Naive thymus-derived CD4-positive, alpha-beta T cell (primary cell): ENCODE measurements at regions not wholly inside any gene's neighbourhood (a gene's known extent, or its start where the extent isn't known, plus 50 kb on each side); places are given as distances from the start of the nearest gene placed in this dataset.
A peak's percentile ranks its signal among the peaks of the same experiment; 100 is the strongest.
"Not testable (repeated sequence)": the region's sequence is repeated elsewhere in the genome, so short reads cannot be mapped to it uniquely, and the experiment has no call there.

Experiments used
- ATAC-seq: fragments of 150-1000 bp; cut with Tn5 transposase; 2 replicates; pipeline ENCODE4 v1.10.0; 2021; ENCODE audit warnings: mild to moderate bottlenecking, moderate library complexity
- CTCF ChIA-PET: fragments of 350-600 bp; sonication (Branson Sonifier 250); formaldehyde crosslinking; loops from one replicate; lab custom pipeline; 2021; ENCODE audit warnings: antibody characterized with exemption; lab: Charles Lee
- POLR2A ChIA-PET: fragments of 350-600 bp; sonication (Branson Sonifier 250); formaldehyde crosslinking; loops from one replicate; lab custom pipeline; 2021; ENCODE audit warnings: antibody characterized with exemption, inconsistent platforms; lab: Charles Lee
- DNase-seq, 9 donors: peaks; one replicate each; pipeline versions ENCODE4 v3.0.0 to v3.0.0-alpha.2; 2020 to 2022; ENCODE audit warnings: mixed read lengths in 1 of 9
- H3K27ac ChIP-seq: one replicate; pipeline ENCODE4 v1.7.0; 2013; ENCODE audit warnings: mild to moderate bottlenecking, low read depth, low read length, moderate library complexity
- H3K27me3 ChIP-seq, 2 donors: one replicate each; pipeline ENCODE4 v1.7.0; 2013; ENCODE audit warnings: low read length in 2 of 2, mild to moderate bottlenecking in 2 of 2, moderate library complexity in 2 of 2; ENCODE audit not compliant: control insufficient read depth in 2 of 2, insufficient read depth in 2 of 2
- H3K36me3 ChIP-seq, 3 experiments: 1 replicate in 2 of 3; 2 replicates in 1 of 3; pipeline ENCODE4 v1.7.0; 2013; ENCODE audit warnings: low read length in 3 of 3, mild to moderate bottlenecking in 3 of 3, moderate library complexity in 1 of 3; ENCODE audit not compliant: insufficient read depth in 3 of 3, control insufficient read depth in 2 of 3
- H3K4me1 ChIP-seq, 2 donors: one replicate each; pipeline ENCODE4 v1.7.0; 2013; ENCODE audit warnings: low read length in 2 of 2, mild to moderate bottlenecking in 2 of 2, moderate library complexity in 1 of 2; ENCODE audit not compliant: control insufficient read depth in 2 of 2, insufficient read depth in 2 of 2
- H3K4me3 ChIP-seq: 2 replicates; pipeline ENCODE4 v1.7.0; 2013; ENCODE audit warnings: mild to moderate bottlenecking, low read length
- H3K9me3 ChIP-seq, 3 experiments: 1 replicate in 2 of 3; 2 replicates in 1 of 3; pipeline ENCODE4 v1.7.0; 2013; ENCODE audit warnings: low read length in 3 of 3; ENCODE audit not compliant: control insufficient read depth in 2 of 3
- H3K27ac Mint-ChIP-seq, 9 donors: one replicate each; pipeline ENCODE4 v1.8.0; 2020 to 2022; ENCODE audit warnings: mixed read lengths in 9 of 9, mild to moderate bottlenecking in 8 of 9, moderate library complexity in 5 of 9, inconsistent platforms in 2 of 9
- H3K27me3 Mint-ChIP-seq, 5 donors: one replicate each; pipeline ENCODE4 v1.8.0; 2021 to 2022; ENCODE audit warnings: mixed read lengths in 5 of 5, mild to moderate bottlenecking in 1 of 5
- H3K36me3 Mint-ChIP-seq, 5 donors: one replicate each; pipeline ENCODE4 v1.8.0; 2020 to 2022; ENCODE audit warnings: mixed read lengths in 5 of 5, mild to moderate bottlenecking in 3 of 5, inconsistent platforms in 1 of 5
- H3K4me1 Mint-ChIP-seq, 7 donors: one replicate each; pipeline ENCODE4 v1.8.0; 2020 to 2022; ENCODE audit warnings: mixed read lengths in 7 of 7, mild to moderate bottlenecking in 3 of 7, inconsistent platforms in 1 of 7
- H3K4me3 Mint-ChIP-seq, 10 donors: one replicate each; pipeline ENCODE4 v1.8.0; 2020 to 2022; ENCODE audit warnings: mild to moderate bottlenecking in 10 of 10, mixed read lengths in 10 of 10, moderate library complexity in 6 of 10, inconsistent platforms in 2 of 10
- H3K9me3 Mint-ChIP-seq, 11 donors: one replicate each; pipeline ENCODE4 v1.8.0; 2020 to 2022; ENCODE audit warnings: mixed read lengths in 11 of 11, mild to moderate bottlenecking in 4 of 11, inconsistent platforms in 1 of 11, moderate library complexity in 1 of 11
- intact Hi-C, 2 donors: fragments of 100-400 bp; cut with micrococcal nuclease; formaldehyde crosslinking; loops; one replicate each; pipeline ENCODE4 v1.15.1; 2023

DNA sequence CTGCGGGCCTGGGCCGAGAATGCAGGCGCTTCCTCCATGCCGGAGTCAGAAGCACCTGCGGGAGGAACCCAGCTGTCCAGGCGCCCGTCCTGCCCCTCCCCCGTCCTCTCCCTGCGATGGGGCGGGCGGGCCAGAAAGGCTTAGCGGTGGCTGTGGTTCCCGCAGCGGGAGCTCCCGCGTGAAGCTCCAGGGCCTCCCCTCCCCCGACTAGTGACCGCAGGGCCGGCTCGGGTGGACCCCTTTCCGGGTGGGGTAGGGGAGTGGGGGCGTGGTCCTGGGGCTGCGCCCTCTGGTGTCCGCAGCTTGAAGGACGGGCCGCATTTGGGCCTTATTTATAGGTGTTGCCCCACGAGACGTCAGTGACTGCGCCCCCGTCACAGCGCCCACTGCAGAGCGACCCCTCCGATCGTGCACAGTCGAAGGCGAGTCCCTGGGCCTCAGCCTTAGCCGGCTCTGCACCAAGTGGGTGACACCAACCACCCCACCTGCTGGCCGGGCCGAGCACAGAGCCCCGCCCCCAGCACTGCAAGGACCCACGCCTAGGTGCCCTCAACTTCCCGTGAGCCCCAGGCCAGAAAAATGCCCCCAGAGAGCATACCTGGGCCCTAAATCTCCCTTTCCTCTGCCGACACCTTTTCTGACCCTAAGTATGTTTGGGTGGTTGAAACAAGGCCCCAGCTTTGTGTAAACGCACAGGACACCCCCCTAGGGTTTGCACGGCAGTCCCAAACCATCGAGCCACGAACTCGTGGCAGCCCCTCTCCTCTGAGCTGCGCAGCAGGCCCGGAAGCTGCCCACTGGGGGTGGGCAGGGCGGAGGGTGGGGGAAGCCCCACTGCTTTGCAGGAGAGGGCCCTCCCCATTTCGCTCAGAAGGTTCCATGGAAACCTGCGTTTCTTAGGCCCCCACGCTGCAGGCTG lies 252.4 kb downstream of the ANKRD30B start:
- ATAC-seq, H3K4me1 ChIP-seq, CTCF ChIA-PET, H3K27me3 ChIP-seq, POLR2A ChIA-PET, H3K27ac ChIP-seq, H3K27ac Mint-ChIP-seq, H3K27me3 Mint-ChIP-seq, H3K9me3 Mint-ChIP-seq, H3K9me3 ChIP-seq, H3K4me1 Mint-ChIP-seq, H3K36me3 ChIP-seq, intact Hi-C loops, H3K4me3 ChIP-seq, H3K36me3 Mint-ChIP-seq, DNase-seq: not testable (repeated sequence)
- H3K4me3 Mint-ChIP-seq = peak overlapping the region in 1 of 10 donors; percentile 19

DNA sequence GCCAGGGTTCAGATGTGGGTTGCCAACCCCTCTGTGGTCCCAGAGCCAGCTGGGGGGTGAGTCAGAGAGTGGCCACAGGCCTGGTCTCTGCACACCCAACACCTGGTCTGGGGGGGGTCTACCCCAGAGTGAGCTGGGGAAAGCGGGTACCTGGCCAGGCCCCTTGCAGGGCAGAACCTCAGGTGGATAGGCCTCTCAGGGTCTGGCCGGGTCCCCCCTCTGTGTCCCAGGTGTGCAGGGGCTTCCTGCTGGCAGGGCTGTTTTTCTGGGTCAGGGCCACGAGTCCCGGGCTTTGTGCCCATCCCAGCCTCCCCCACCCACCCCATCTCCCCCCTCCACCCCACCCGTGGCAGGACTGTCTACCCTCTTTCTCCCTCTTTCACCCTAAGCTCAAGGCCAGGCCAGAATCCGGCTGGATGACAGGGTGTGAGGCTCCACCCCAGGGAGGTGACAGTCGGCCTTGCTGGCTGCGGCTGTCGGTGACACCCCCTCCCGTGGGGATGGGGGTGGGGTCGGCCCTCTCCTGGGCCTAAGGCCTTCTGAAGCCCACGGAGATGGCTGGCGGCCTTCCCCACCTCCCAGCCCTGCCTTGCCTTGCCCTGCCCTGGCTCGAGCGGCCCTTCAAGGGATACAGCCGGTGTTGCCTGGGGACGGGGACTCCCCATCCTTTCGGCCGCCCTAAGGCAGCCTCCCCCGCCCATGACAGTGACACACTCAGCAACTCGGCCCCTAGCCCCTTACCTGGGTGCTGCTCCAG lies 253.2 kb downstream of the ANKRD30B start:
- H3K9me3 Mint-ChIP-seq, H3K36me3 ChIP-seq, H3K27ac Mint-ChIP-seq, H3K4me3 Mint-ChIP-seq, DNase-seq, H3K27me3 ChIP-seq, H3K27ac ChIP-seq, intact Hi-C loops, CTCF ChIA-PET, H3K4me1 Mint-ChIP-seq, H3K4me1 ChIP-seq, POLR2A ChIA-PET, ATAC-seq, H3K27me3 Mint-ChIP-seq, H3K36me3 Mint-ChIP-seq, H3K4me3 ChIP-seq, H3K9me3 ChIP-seq: not testable (repeated sequence)

DNA sequence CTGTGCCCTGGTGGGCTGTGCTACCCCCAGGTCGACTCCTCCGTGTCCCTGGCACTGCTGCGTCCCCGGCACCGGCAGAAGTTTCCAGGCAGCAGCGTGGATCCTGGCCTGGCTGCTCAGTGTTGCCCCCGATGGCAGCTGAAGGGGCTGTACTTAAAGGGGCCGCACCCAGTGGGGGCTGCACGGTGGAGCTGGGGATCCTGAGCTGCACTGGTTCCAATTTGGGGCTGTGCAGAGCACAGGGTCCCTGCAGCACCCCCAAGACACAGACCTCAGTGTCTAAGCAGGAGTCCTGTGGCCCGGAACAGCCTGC lies 253.8 kb downstream of the ANKRD30B start:
- H3K27me3 ChIP-seq, H3K4me1 ChIP-seq, H3K36me3 ChIP-seq, DNase-seq, H3K9me3 ChIP-seq, H3K9me3 Mint-ChIP-seq, ATAC-seq, H3K4me3 Mint-ChIP-seq, H3K36me3 Mint-ChIP-seq, H3K27me3 Mint-ChIP-seq, POLR2A ChIA-PET, H3K27ac Mint-ChIP-seq, H3K4me1 Mint-ChIP-seq, CTCF ChIA-PET, intact Hi-C loops, H3K4me3 ChIP-seq, H3K27ac ChIP-seq: not testable (repeated sequence)

DNA sequence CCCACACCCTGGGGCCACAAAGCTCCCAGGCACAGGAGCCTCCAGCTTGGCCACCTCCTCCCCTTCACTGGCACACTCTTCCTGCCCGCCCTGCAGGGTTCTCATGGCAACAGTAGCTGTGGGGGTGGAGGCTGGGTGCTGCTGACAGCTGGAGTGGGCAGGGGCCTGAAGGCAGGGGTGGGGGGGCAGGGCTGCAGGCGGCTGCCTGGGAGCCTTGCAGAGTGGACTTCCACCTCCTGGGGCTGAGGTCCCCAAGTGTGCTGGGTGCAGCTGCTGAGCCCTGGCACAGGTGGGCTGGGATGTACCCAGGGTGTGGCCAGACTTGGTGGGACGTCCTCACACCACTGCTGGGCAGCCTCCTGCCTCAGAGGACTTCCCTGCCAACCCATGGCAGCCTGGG lies 254.8 kb downstream of the ANKRD30B start:
- H3K4me1 Mint-ChIP-seq, H3K27ac Mint-ChIP-seq, H3K9me3 Mint-ChIP-seq, H3K4me1 ChIP-seq, H3K36me3 Mint-ChIP-seq, H3K9me3 ChIP-seq, H3K4me3 ChIP-seq, intact Hi-C loops, H3K27ac ChIP-seq, CTCF ChIA-PET, H3K4me3 Mint-ChIP-seq, POLR2A ChIA-PET, DNase-seq, H3K36me3 ChIP-seq, H3K27me3 ChIP-seq, ATAC-seq: not testable (repeated sequence)
- H3K27me3 Mint-ChIP-seq = peaks cover 0 to 12% (median 4%) of the 10 kb centered on the region in 5 donors

DNA sequence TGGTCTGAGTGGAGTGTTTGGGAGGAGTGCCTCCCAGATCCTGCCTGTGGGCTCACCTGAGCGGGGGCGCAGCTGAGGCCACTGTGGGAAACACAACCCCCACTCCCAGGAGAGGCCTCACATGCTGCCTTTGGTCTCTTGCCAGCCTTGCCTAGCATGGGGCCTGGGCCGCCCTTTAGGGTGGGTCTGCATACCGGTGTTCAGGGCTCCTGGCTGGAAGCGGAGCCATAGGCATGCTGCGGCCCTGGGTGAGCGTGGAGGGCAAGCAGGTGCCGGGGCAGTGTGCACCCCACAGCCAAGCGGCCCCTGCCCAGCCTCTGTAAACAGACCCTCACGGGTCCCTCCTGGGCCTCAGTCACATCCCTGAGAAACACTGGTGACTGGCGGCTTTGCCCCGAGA lies 255.3 kb downstream of the ANKRD30B start:
- H3K4me1 ChIP-seq, CTCF ChIA-PET, H3K36me3 Mint-ChIP-seq, DNase-seq, H3K9me3 Mint-ChIP-seq, H3K4me3 Mint-ChIP-seq, H3K27ac ChIP-seq, H3K4me1 Mint-ChIP-seq, H3K27ac Mint-ChIP-seq, H3K9me3 ChIP-seq, H3K36me3 ChIP-seq, intact Hi-C loops, POLR2A ChIA-PET, H3K27me3 ChIP-seq, H3K4me3 ChIP-seq: not testable (repeated sequence)
- ATAC-seq = peak; percentile 6
- peaks cover 0 to 12% (median 6%) of the 10 kb centered on the region in 5 donors for H3K27me3 Mint-ChIP-seq

DNA sequence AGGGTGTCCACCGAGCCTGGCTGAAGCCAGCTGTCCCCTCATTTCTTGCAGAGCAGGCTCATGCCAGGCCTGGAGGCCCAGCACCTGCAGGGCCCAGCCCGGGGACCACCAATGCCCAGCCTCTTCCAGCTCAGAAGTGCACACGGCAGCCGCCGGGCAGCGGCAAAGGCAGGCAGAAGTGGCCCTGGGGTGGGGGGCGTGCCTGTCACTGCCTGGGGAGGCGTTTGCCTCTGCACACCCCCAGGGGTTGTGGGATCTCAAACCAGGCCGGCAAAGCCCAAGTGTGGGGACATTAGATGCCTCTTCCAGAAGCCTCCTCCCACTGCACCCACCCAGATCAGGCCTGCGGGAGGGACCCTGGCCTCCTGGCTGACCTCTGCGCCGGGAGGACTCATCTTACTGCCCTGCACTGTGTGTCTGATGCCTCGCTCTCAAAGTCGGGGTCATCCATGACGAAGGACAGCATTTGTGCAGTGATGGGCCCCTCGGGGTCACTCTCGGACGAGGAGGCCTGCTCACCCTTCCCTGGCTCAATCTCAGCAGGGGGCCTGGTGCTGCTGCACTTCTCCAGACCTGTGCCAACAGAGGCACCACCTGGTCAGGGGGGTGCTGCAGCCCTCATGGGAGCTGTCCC lies 255.8 kb downstream of the ANKRD30B start:
- H3K27me3 Mint-ChIP-seq = peaks cover 0 to 12% (median 6%) of the 10 kb centered on the region in 5 donors
- H3K36me3 Mint-ChIP-seq, H3K4me3 ChIP-seq, CTCF ChIA-PET, H3K9me3 ChIP-seq, H3K36me3 ChIP-seq, H3K9me3 Mint-ChIP-seq, H3K27ac Mint-ChIP-seq, POLR2A ChIA-PET, H3K27me3 ChIP-seq, H3K4me1 Mint-ChIP-seq, ATAC-seq, intact Hi-C loops, H3K4me3 Mint-ChIP-seq, H3K27ac ChIP-seq, DNase-seq, H3K4me1 ChIP-seq: not testable (repeated sequence)
